ENCODE measurements at regions not wholly inside any gene's neighbourhood (a gene's known extent, or its start where the extent isn't known, plus 50 kb on each side); places are given as distances from the start of the nearest gene placed in this dataset.

DNA sequence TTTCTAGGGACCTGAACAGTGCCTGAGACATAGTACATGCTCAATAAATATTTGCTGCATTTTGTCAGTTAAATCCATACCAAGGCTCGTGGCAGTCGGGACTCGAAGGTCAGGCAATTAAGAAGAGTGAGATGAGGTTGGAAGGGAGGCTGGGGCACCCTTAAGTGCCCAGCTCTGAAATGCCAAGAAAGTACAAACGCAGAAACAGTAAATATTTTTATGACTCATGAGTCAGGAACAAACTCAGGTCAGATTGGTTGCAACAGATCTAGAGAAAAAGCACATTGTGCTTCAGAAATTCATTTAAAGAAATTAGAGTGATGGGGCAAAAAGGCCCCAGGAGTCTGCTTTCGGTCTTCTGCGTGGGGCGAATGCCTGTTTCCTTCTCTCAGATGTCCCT lies 83.0 kb upstream of the FZD10 start:
- Histone ChIP-seq H3K27me3 (no peaks in the 10 kb centered on the region), H3K4me1 (no peaks in the 10 kb centered on the region), H3K36me3 (no peaks in the 10 kb centered on the region), H3K27ac (no peak overlapping the region), H3K4me3 (no peak overlapping the region), H3K9me3 (no peaks in the 10 kb centered on the region)
- DNase-seq (no peak), ATAC-seq (no peak)
- intact Hi-C loops (cut with DNase I): no loop called here
- TF ChIP-seq, protein P1, sequence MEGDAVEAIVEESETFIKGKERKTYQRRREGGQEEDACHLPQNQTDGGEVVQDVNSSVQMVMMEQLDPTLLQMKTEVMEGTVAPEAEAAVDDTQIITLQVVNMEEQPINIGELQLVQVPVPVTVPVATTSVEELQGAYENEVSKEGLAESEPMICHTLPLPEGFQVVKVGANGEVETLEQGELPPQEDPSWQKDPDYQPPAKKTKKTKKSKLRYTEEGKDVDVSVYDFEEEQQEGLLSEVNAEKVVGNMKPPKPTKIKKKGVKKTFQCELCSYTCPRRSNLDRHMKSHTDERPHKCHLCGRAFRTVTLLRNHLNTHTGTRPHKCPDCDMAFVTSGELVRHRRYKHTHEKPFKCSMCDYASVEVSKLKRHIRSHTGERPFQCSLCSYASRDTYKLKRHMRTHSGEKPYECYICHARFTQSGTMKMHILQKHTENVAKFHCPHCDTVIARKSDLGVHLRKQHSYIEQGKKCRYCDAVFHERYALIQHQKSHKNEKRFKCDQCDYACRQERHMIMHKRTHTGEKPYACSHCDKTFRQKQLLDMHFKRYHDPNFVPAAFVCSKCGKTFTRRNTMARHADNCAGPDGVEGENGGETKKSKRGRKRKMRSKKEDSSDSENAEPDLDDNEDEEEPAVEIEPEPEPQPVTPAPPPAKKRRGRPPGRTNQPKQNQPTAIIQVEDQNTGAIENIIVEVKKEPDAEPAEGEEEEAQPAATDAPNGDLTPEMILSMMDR (IDR thresholded peaks at IDR 0.05): no peak

GRCh38 chr12:130080205-130080604 lies 82.1 kb upstream of the FZD10 start:
- peak; percentile 15 for DNase-seq

DNA sequence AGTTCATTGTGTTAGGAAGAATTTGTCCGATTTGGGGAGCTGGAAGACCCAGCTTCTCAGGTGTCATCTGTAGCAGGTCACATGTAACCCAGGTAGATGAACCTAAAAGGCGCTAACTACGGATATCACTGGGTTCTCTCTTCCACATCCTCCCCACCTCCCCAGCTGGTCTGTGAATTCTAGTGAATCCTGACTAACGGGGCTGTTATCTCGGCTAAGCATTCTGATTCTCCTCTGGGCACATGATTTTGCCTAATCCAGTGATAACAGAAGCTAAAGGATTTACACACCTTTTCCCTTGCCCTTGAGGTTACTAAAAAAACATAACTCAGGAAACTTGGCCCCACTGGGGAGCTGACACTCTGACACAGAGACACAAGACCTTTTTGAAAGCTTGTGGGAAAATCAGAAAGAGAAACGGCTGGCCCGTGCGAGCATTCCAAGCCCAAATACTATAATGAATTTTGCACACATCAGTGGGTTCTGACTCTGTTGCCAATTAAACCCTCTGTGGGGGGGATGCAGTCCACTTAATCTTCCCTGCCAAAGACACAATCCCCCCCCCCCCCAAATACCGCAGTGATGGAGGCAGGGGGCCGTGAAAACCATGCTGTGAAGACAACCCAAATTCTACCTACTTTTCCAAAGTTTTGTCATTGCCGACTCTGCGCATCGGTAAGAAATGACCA lies 81.0 kb upstream of the FZD10 start:
- intact Hi-C loops (cut with DNase I): no loop called here
- no peaks in the 10 kb centered on the region for H3K27me3 ChIP-seq
- no peak overlapping the region for H3K27ac ChIP-seq
- DNase-seq (peak; percentile 1), ATAC-seq (no peak)
- no peaks in the 10 kb centered on the region for H3K36me3 ChIP-seq
- H3K4me1 ChIP-seq: no peaks in the 10 kb centered on the region
- no peak overlapping the region for H3K4me3 ChIP-seq
- H3K9me3 ChIP-seq: no peaks in the 10 kb centered on the region
- TF ChIP-seq, protein P1 (IDR thresholded peaks at IDR 0.05): no peak

More at GRCh38 chr12:130080205-130080604, 82.1 kb upstream of the FZD10 start:
- H3K27ac ChIP-seq: no peak overlapping the region
- no peaks in the 10 kb centered on the region for H3K27me3 ChIP-seq
- TF ChIP-seq, protein P1 (IDR thresholded peaks at IDR 0.05): no peak
- intact Hi-C loops (cut with DNase I): no loop called here
- no peaks in the 10 kb centered on the region for H3K9me3 ChIP-seq
- no peak for ATAC-seq
- H3K4me1 ChIP-seq: no peaks in the 10 kb centered on the region
- no peaks in the 10 kb centered on the region for H3K36me3 ChIP-seq
- H3K4me3 ChIP-seq: no peak overlapping the region

DNA sequence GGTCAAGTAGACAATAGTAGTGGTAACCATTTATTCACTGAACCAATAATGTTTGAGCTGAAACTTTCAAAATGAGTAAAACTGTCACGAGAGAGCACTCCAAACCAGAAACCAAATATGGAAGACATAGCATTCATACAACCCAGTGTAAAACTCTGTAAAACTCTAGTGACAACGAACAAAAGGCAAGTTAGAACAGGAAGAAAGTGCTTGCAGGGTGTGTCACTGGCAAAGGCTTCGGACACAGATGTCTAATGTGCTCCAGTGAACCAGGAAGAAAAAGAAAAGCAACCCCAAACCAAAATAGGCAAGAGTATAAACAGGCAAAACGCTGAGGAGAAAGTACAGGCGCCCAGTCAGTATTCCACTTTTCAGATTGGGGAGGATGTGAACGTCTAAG lies 79.3 kb upstream of the FZD10 start:
- Histone ChIP-seq H3K27ac (no peak overlapping the region), H3K4me3 (no peak overlapping the region), H3K36me3 (no peaks in the 10 kb centered on the region), H3K4me1 (no peaks in the 10 kb centered on the region), H3K9me3 (no peaks in the 10 kb centered on the region), H3K27me3 (no peaks in the 10 kb centered on the region)
- DNase-seq: no peak
- no peak for ATAC-seq
- TF ChIP-seq, protein P1 (IDR thresholded peaks at IDR 0.05): no peak
- intact Hi-C loops (cut with DNase I): no loop called here

DNA sequence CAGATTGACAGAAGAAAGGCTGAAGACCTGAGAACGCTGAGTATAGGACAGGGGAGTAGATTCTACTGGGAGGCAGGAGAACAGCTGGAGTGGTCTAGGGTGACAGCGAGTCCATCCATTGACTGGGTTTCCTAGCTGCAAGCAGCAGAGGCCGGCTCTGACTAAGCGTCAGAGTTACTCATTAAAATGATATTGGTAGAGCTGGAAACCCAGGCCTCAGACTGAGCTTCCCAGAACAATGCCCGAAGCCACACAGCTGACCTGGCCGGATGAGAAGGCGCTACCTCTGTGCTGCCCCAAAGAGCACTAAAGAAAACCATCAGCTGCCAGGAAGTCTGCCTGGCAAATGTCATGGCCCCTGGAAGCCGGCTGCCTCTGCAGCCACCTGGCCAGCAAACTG lies 78.5 kb upstream of the FZD10 start:
- Histone ChIP-seq H3K27ac (no peak overlapping the region), H3K27me3 (no peaks in the 10 kb centered on the region), H3K36me3 (no peaks in the 10 kb centered on the region), H3K9me3 (no peaks in the 10 kb centered on the region), H3K4me1 (no peaks in the 10 kb centered on the region), H3K4me3 (no peak overlapping the region)
- no peak for DNase-seq
- intact Hi-C loops (cut with DNase I): no loop called here
- TF ChIP-seq, protein P1 (IDR thresholded peaks at IDR 0.05): no peak
- no peak for ATAC-seq

DNA sequence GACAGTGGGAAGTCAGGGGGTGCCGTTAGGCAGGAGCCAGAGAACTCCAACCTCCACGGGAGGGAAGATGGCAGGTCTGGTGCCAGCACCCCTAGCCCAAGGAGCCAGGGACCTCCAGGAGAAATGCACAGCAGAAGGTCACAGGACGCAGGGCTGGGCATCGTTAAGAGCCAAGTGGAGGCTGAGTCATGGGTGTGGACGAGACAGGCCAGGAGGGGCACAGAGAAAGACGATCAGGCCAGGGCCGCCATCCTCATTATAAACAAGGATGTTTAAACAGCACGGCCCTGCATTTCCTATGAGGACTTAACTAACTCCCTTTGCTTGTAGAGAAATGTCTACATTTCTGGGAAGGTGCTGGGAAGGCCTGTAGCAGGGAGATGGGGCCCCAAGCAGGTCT lies 77.9 kb upstream of the FZD10 start:
- H3K4me3 ChIP-seq: no peak overlapping the region
- TF ChIP-seq, protein P1 (IDR thresholded peaks at IDR 0.05): no peak
- H3K27ac ChIP-seq: no peak overlapping the region
- intact Hi-C loops (cut with DNase I): no loop called here
- H3K9me3 ChIP-seq: no peaks in the 10 kb centered on the region
- no peaks in the 10 kb centered on the region for H3K4me1 ChIP-seq
- DNase-seq (no peak), ATAC-seq (peak; percentile 50)
- no peaks in the 10 kb centered on the region for H3K36me3 ChIP-seq
- H3K27me3 ChIP-seq: no peaks in the 10 kb centered on the region

Data from upper lobe of right lung (tissue), 1 donor.